SK-N-SH treated with all-trans-retinoic acid at 6 μM for 48 hours (cell line): ENCODE measurements at regions not wholly inside any gene's neighbourhood (a gene's known extent, or its start where the extent isn't known, plus 50 kb on each side); places are given as distances from the start of the nearest gene placed in this dataset.

Experiments
- CREB5 ChIP-seq: fragments of 250-450 bp; sonication (Bioruptor Pico); IDR thresholded peaks from 2 replicates; pipeline ENCODE4 v1.5.1; 2020; ENCODE audit warnings: low read depth, mild to moderate bottlenecking, moderate library complexity
- TSHZ2 ChIP-seq: fragments of 250-450 bp; sonication (Bioruptor Pico); IDR thresholded peaks from 2 replicates; pipeline ENCODE4 v1.5.0; 2020; ENCODE audit warnings: mild to moderate bottlenecking, moderate library complexity
- ZFP3 ChIP-seq: fragments of 250-450 bp; sonication (Bioruptor Pico); IDR thresholded peaks from 2 replicates; pipeline ENCODE4 v1.5.0; 2020; ENCODE audit warnings: mild to moderate bottlenecking, moderate library complexity
- ZFP30 ChIP-seq: fragments of 450-650 bp; formaldehyde crosslinking; IDR thresholded peaks from 2 replicates; pipeline ENCODE4 v1.5.0; 2022; ENCODE audit warnings: mild to moderate bottlenecking, moderate library complexity
- TF ChIP-seq, protein P1 (sequence below): fragments of 250-450 bp; sonication (Bioruptor Pico); IDR thresholded peaks from 2 replicates; pipeline ENCODE4 v1.8.0; 2020; ENCODE audit warnings: mild to moderate bottlenecking, moderate library complexity, borderline replicate concordance

- TF ChIP-seq, protein P1, sequence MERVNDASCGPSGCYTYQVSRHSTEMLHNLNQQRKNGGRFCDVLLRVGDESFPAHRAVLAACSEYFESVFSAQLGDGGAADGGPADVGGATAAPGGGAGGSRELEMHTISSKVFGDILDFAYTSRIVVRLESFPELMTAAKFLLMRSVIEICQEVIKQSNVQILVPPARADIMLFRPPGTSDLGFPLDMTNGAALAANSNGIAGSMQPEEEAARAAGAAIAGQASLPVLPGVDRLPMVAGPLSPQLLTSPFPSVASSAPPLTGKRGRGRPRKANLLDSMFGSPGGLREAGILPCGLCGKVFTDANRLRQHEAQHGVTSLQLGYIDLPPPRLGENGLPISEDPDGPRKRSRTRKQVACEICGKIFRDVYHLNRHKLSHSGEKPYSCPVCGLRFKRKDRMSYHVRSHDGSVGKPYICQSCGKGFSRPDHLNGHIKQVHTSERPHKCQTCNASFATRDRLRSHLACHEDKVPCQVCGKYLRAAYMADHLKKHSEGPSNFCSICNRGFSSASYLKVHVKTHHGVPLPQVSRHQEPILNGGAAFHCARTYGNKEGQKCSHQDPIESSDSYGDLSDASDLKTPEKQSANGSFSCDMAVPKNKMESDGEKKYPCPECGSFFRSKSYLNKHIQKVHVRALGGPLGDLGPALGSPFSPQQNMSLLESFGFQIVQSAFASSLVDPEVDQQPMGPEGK (CRISPR knock-in tag) = no peak
- TF ChIP-seq TSHZ2 (CRISPR knock-in tag) (no peak), ZFP3 (CRISPR knock-in tag) (no peak), ZFP30 (CRISPR knock-in tag) (no peak), CREB5 (CRISPR knock-in tag) (no peak)
Measured at GRCh38 chr2:71842744-71843143, 304.9 kb downstream of the CYP26B1 start.
